Adrenal gland (tissue), 9 donors: ENCODE measurements at regions not wholly inside any gene's neighbourhood (a gene's known extent, or its start where the extent isn't known, plus 50 kb on each side); places are given as distances from the start of the nearest gene placed in this dataset.

Experiments
- DNase-seq, 7 donors: peaks; one replicate each; pipeline ENCODE4 v3.0.0-alpha.2; 2019 to 2020
- H3K27ac ChIP-seq, 5 donors: fragments of 200-600 bp; sonication (generic) in 4 of 5; 1 replicate in 3 of 5; 2 replicates in 2 of 5; pipeline versions ENCODE4 v1.5.1 to v1.8.0; 2016 to 2020; ENCODE audit warnings: mild to moderate bottlenecking in 1 of 5
- H3K27me3 ChIP-seq: fragments of 200-600 bp; 2 replicates; pipeline ENCODE4 v1.8.0; 2021
- H3K36me3 ChIP-seq, 2 donors: fragments of 200-600 bp; replicated peaks in 1 of 2; 1 replicate in 1 of 2; 2 replicates in 1 of 2; pipeline versions ENCODE4 v1.5.1 to v1.8.0; 2018 to 2022
- H3K4me1 ChIP-seq, 2 donors: fragments of 200-600 bp; replicated peaks in 1 of 2; 1 replicate in 1 of 2; 2 replicates in 1 of 2; pipeline versions ENCODE4 v1.5.1 to v1.8.0; 2018 to 2021
- H3K4me3 ChIP-seq, 4 donors: fragments of 200-600 bp; sonication (generic) in 3 of 4; one replicate each; pipeline ENCODE4 v1.5.1; 2016 to 2018
- H3K9me3 ChIP-seq, 3 donors: fragments of 200-600 bp; sonication (generic) in 1 of 3; replicated peaks in 1 of 3; 1 replicate in 2 of 3; 2 replicates in 1 of 3; pipeline versions ENCODE4 v1.5.1 to v1.8.0; 2016 to 2021
- POLR2A ChIP-seq, 2 donors: fragments of 450-650 bp; IDR thresholded peaks; one replicate each; pipeline ENCODE4 v1.6.1; 2017; ENCODE audit warnings: antibody characterized with exemption in 2 of 2, mild to moderate bottlenecking in 2 of 2, moderate library complexity in 1 of 2
- WGBS, 4 donors: extraction: QIAGEN DNeasy Blood & Tissue Kit in 2 of 4; methylation state at CpG; one replicate each; pipeline versions ENCODE4 v1.1.5 to v1.1.7; 2013 to 2017; 5-methylcytosine and 5-hydroxymethylcytosine counted together
- intact Hi-C, 2 donors: fragments of 100-400 bp; cut with DNase I; formaldehyde crosslinking; loops; one replicate each; pipeline versions ENCODE4 v1.14.1 to v1.15.0; 2022 to 2023
- TF ChIP-seq, protein P1 (sequence below), 6 experiments: fragments of 450-650 bp in 4 of 6; fragments of 200-600 bp in 2 of 6; sonication (generic) in 1 of 6; IDR thresholded peaks; 1 replicate in 5 of 6; 2 replicates in 1 of 6; pipeline versions ENCODE4 v1.5.1 to v1.8.0; 2016 to 2021; ENCODE audit warnings: antibody characterized with exemption in 6 of 6, mild to moderate bottlenecking in 2 of 6, moderate library complexity in 1 of 6
- donor health status: healthy with polysubstance abuse.
- donor health status: Bipolar disorder and iron deficiency.
- donor health status: DM: yes; HTN: yes; CAD: no.
- donor health status: DM: no; HTN: no; CAD: no.
- donor health status: DM: no; HTN: no; CAD: no.

GRCh38 chr2:49237867-49238603 is 83.7 kb upstream of the FSHR start:
- TF ChIP-seq POLR2A (IDR thresholded peaks at IDR 0.05): no peak
- TF ChIP-seq, protein P1, sequence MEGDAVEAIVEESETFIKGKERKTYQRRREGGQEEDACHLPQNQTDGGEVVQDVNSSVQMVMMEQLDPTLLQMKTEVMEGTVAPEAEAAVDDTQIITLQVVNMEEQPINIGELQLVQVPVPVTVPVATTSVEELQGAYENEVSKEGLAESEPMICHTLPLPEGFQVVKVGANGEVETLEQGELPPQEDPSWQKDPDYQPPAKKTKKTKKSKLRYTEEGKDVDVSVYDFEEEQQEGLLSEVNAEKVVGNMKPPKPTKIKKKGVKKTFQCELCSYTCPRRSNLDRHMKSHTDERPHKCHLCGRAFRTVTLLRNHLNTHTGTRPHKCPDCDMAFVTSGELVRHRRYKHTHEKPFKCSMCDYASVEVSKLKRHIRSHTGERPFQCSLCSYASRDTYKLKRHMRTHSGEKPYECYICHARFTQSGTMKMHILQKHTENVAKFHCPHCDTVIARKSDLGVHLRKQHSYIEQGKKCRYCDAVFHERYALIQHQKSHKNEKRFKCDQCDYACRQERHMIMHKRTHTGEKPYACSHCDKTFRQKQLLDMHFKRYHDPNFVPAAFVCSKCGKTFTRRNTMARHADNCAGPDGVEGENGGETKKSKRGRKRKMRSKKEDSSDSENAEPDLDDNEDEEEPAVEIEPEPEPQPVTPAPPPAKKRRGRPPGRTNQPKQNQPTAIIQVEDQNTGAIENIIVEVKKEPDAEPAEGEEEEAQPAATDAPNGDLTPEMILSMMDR (IDR thresholded peaks at IDR 0.05): no peak
- H3K4me3 ChIP-seq: no peak overlapping the region
- no peaks in the 10 kb centered on the region for H3K36me3 ChIP-seq
- H3K9me3 ChIP-seq: no peaks in the 10 kb centered on the region
- intact Hi-C loops: no loop called here
- WGBS, 4 donors: 62 to 75% (median 69%) methylated on average over 6 of the region's 6 CpGs
- DNase-seq: no peak
- H3K4me1 ChIP-seq: no peaks in the 10 kb centered on the region
- no peak overlapping the region for H3K27ac ChIP-seq
- H3K27me3 ChIP-seq: no peaks in the 10 kb centered on the region

GRCh38 chr2:49236316-49236715 is 82.0 kb upstream of the FSHR start:
- Histone ChIP-seq H3K27me3 (no peaks in the 10 kb centered on the region), H3K27ac (no peak overlapping the region), H3K4me1 (no peaks in the 10 kb centered on the region), H3K4me3 (no peak overlapping the region), H3K9me3 (no peaks in the 10 kb centered on the region), H3K36me3 (no peaks in the 10 kb centered on the region)
- intact Hi-C loops: no loop called here
- 68 to 83% (median 72%) methylated on average over 1 of the region's 1 CpG for WGBS, 4 donors
- TF ChIP-seq, protein P1 (IDR thresholded peaks at IDR 0.05): no peak
- TF ChIP-seq POLR2A (IDR thresholded peaks at IDR 0.05): no peak
- no peak for DNase-seq

DNA sequence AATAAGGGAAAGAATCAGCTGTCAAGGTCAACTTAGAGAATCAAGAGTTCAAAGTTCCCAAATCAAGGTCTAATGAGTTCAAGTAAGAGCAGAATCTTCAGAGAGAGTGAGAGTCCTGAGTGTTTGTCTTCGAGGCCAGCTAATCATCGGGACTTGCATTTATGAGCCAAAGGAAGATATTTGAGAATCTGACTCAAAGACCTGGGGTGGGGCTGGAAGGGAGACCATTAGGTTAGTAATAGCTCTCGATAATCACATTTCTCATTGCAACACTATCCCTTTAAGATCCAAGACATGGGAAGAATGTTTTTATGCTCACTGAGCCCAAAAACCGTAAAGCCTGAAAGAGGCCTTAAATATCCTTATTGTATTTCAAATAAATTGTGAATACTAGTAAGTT is 72.0 kb upstream of the FSHR start:
- no peak overlapping the region for H3K4me3 ChIP-seq
- intact Hi-C loops: no loop called here
- H3K9me3 ChIP-seq: no peaks in the 10 kb centered on the region
- no peak overlapping the region for H3K27ac ChIP-seq
- no peak for TF ChIP-seq POLR2A (IDR thresholded peaks at IDR 0.05)
- TF ChIP-seq, protein P1 (IDR thresholded peaks at IDR 0.05): no peak
- no peaks in the 10 kb centered on the region for H3K4me1 ChIP-seq
- no peaks in the 10 kb centered on the region for H3K27me3 ChIP-seq
- H3K36me3 ChIP-seq: no peaks in the 10 kb centered on the region
- DNase-seq: no peak
- WGBS, 4 donors: 63 to 73% (median 68%) methylated on average over 4 of the region's 4 CpGs

- TF ChIP-seq, protein P1 (IDR thresholded peaks at IDR 0.05): no peak
- no peak for TF ChIP-seq POLR2A (IDR thresholded peaks at IDR 0.05)
- Histone ChIP-seq H3K4me1 (no peaks in the 10 kb centered on the region), H3K9me3 (no peaks in the 10 kb centered on the region), H3K27me3 (no peaks in the 10 kb centered on the region), H3K27ac (no peak overlapping the region), H3K4me3 (no peak overlapping the region), H3K36me3 (no peaks in the 10 kb centered on the region)
- no peak for DNase-seq
- intact Hi-C loops: no loop called here
Measured at GRCh38 chr2:49225126-49225525, 70.8 kb upstream of the FSHR start.
